ENCODE measurements at regions not wholly inside any gene's neighbourhood (a gene's known extent, or its start where the extent isn't known, plus 50 kb on each side); places are given as distances from the start of the nearest gene placed in this dataset.

- TF ChIP-seq CTCF (IDR thresholded peaks at IDR 0.05; ENCODE audit: extremely low read depth in 1 of 2, insufficient read depth in 1 of 2, low read depth in 1 of 2, low read length in 2 of 2), result no peak
- no peak for TF ChIP-seq POLR2AphosphoS5 (IDR thresholded peaks at IDR 0.05; ENCODE audit: insufficient read depth, low read depth, low read length)
- TF ChIP-seq EZH2 (IDR thresholded peaks at IDR 0.05; ENCODE audit: borderline replicate concordance, low read depth, low read length, severe bottlenecking), result no peak
- TF ChIP-seq POLR2A (IDR thresholded peaks at IDR 0.05; ENCODE audit: low read depth, low read length), result no peak
- TF ChIP-seq MAX (IDR thresholded peaks at IDR 0.05; ENCODE audit: insufficient read depth, insufficient read length), result no peak
Observed at GRCh38 chr7:155204744-155205367, 92.8 kb upstream of the INSIG1 start.
